Mucosa of rectum (tissue), 2 donors: ENCODE measurements at regions not wholly inside any gene's neighbourhood (a gene's known extent, or its start where the extent isn't known, plus 50 kb on each side); places are given as distances from the start of the nearest gene placed in this dataset.

ENCODE experiments used
- H3K27ac ChIP-seq, 2 donors: one replicate each; pipeline ENCODE4 v1.7.0; 2013; ENCODE audit warnings: inconsistent platforms in 2 of 2, low read depth in 2 of 2, low read length in 2 of 2
- H3K27me3 ChIP-seq, 2 donors: one replicate each; pipeline ENCODE4 v1.7.0; 2013; ENCODE audit warnings: low read length in 2 of 2; ENCODE audit not compliant: control insufficient read depth in 2 of 2, insufficient read depth in 2 of 2
- H3K36me3 ChIP-seq, 2 donors: one replicate each; pipeline ENCODE4 v1.7.0; 2013; ENCODE audit warnings: low read length in 2 of 2; ENCODE audit not compliant: control insufficient read depth in 2 of 2, insufficient read depth in 2 of 2
- H3K4me1 ChIP-seq, 2 donors: one replicate each; pipeline ENCODE4 v1.7.0; 2013; ENCODE audit warnings: low read length in 2 of 2, mild to moderate bottlenecking in 1 of 2; ENCODE audit not compliant: control insufficient read depth in 2 of 2, insufficient read depth in 2 of 2
- H3K4me3 ChIP-seq, 2 donors: one replicate each; pipeline ENCODE4 v1.7.0; 2013; ENCODE audit warnings: low read length in 2 of 2
- H3K9ac ChIP-seq, 2 donors: one replicate each; pipeline ENCODE4 v1.7.0; 2013; ENCODE audit warnings: low read length in 2 of 2, low read depth in 1 of 2, mild to moderate bottlenecking in 1 of 2
- H3K9me3 ChIP-seq, 2 donors: one replicate each; pipeline ENCODE4 v1.7.0; 2013; ENCODE audit warnings: low read length in 2 of 2; ENCODE audit not compliant: control insufficient read depth in 2 of 2
- donor health status: healthy.
- donor health status: Normal muscosa, but diverticular disease.

- H3K9ac ChIP-seq = no peak overlapping the region
- no peaks in the 10 kb centered on the region for H3K36me3 ChIP-seq
- H3K9me3 ChIP-seq = no peaks in the 10 kb centered on the region
- no peak overlapping the region for H3K4me3 ChIP-seq
- H3K27me3 ChIP-seq = no peaks in the 10 kb centered on the region
- no peaks in the 10 kb centered on the region for H3K4me1 ChIP-seq
- H3K27ac ChIP-seq = no peak overlapping the region
Observed at GRCh38 chr9:31335529-31336234, 1048.8 kb upstream of the ACO1 start.

GRCh38 chr9:31336386-31336785 is 1048.1 kb upstream of the ACO1 start:
- H3K4me3 ChIP-seq = no peak overlapping the region
- no peak overlapping the region for H3K9ac ChIP-seq
- no peaks in the 10 kb centered on the region for H3K4me1 ChIP-seq
- H3K27ac ChIP-seq = no peak overlapping the region
- H3K27me3 ChIP-seq = no peaks in the 10 kb centered on the region
- H3K36me3 ChIP-seq = no peaks in the 10 kb centered on the region
- H3K9me3 ChIP-seq = no peaks in the 10 kb centered on the region

- H3K4me3 ChIP-seq = no peak overlapping the region
- H3K36me3 ChIP-seq = no peaks in the 10 kb centered on the region
- H3K27me3 ChIP-seq = no peaks in the 10 kb centered on the region
- no peaks in the 10 kb centered on the region for H3K4me1 ChIP-seq
- H3K9ac ChIP-seq = no peak overlapping the region
- H3K27ac ChIP-seq = no peak overlapping the region
- H3K9me3 ChIP-seq = no peaks in the 10 kb centered on the region
Observed at GRCh38 chr9:31336841-31337240, 1047.6 kb upstream of the ACO1 start.

GRCh38 chr9:31347082-31347617 is 1037.3 kb upstream of the ACO1 start:
- Histone ChIP-seq H3K9me3 (no peaks in the 10 kb centered on the region), H3K4me3 (peak overlapping the region; percentile 1 to 28), H3K27me3 (no peaks in the 10 kb centered on the region), H3K36me3 (no peaks in the 10 kb centered on the region), H3K27ac (peak overlapping the region; percentile 35 to 69), H3K4me1 (no peaks in the 10 kb centered on the region), H3K9ac (peak overlapping the region in 1 of 2 donors; percentile 26)

GRCh38 chr9:31355159-31355882 is 1029.1 kb upstream of the ACO1 start:
- H3K36me3 ChIP-seq = no peaks in the 10 kb centered on the region
- H3K9ac ChIP-seq = no peak overlapping the region
- no peaks in the 10 kb centered on the region for H3K27me3 ChIP-seq

GRCh38 chr9:31355965-31356364 is 1028.5 kb upstream of the ACO1 start:
- H3K9me3 ChIP-seq = no peaks in the 10 kb centered on the region
- no peak overlapping the region for H3K4me3 ChIP-seq
- no peaks in the 10 kb centered on the region for H3K36me3 ChIP-seq
- H3K27me3 ChIP-seq = no peaks in the 10 kb centered on the region
- no peak overlapping the region for H3K9ac ChIP-seq
- no peak overlapping the region for H3K27ac ChIP-seq
- no peaks in the 10 kb centered on the region for H3K4me1 ChIP-seq

More at GRCh38 chr9:31355159-31355882, 1029.1 kb upstream of the ACO1 start:
- Histone ChIP-seq H3K9me3 (no peaks in the 10 kb centered on the region), H3K27ac (no peak overlapping the region), H3K4me1 (no peaks in the 10 kb centered on the region), H3K4me3 (no peak overlapping the region)

GRCh38 chr9:31359071-31359470 is 1025.4 kb upstream of the ACO1 start:
- H3K9me3 ChIP-seq = no peaks in the 10 kb centered on the region

GRCh38 chr9:31364171-31364570 is 1020.3 kb upstream of the ACO1 start:
- H3K36me3 ChIP-seq = no peaks in the 10 kb centered on the region

More at GRCh38 chr9:31359071-31359470, 1025.4 kb upstream of the ACO1 start:
- no peaks in the 10 kb centered on the region for H3K36me3 ChIP-seq
- no peaks in the 10 kb centered on the region for H3K4me1 ChIP-seq
- no peak overlapping the region for H3K9ac ChIP-seq
- no peak overlapping the region for H3K27ac ChIP-seq
- H3K27me3 ChIP-seq = no peaks in the 10 kb centered on the region
- H3K4me3 ChIP-seq = no peak overlapping the region

GRCh38 chr9:31372799-31373587 is 1011.5 kb upstream of the ACO1 start:
- no peak overlapping the region for H3K9ac ChIP-seq

More at GRCh38 chr9:31364171-31364570, 1020.3 kb upstream of the ACO1 start:
- Histone ChIP-seq H3K27me3 (no peaks in the 10 kb centered on the region), H3K4me3 (no peak overlapping the region), H3K4me1 (no peaks in the 10 kb centered on the region), H3K9ac (no peak overlapping the region), H3K9me3 (no peaks in the 10 kb centered on the region), H3K27ac (no peak overlapping the region)

GRCh38 chr9:31377358-31377757 is 1007.1 kb upstream of the ACO1 start:
- Histone ChIP-seq H3K4me1 (no peaks in the 10 kb centered on the region), H3K27ac (no peak overlapping the region), H3K36me3 (no peaks in the 10 kb centered on the region), H3K27me3 (no peaks in the 10 kb centered on the region), H3K9ac (no peak overlapping the region), H3K4me3 (no peak overlapping the region), H3K9me3 (no peaks in the 10 kb centered on the region)

More at GRCh38 chr9:31372799-31373587, 1011.5 kb upstream of the ACO1 start:
- Histone ChIP-seq H3K4me1 (no peaks in the 10 kb centered on the region), H3K4me3 (no peak overlapping the region), H3K36me3 (no peaks in the 10 kb centered on the region), H3K27ac (no peak overlapping the region), H3K9me3 (no peaks in the 10 kb centered on the region), H3K27me3 (no peaks in the 10 kb centered on the region)
